K562 (cell line): ENCODE measurements at regions not wholly inside any gene's neighbourhood (a gene's known extent, or its start where the extent isn't known, plus 50 kb on each side); places are given as distances from the start of the nearest gene placed in this dataset.

Experiments
- HDAC6 ChIP-seq: IDR thresholded peaks from 2 replicates; pipeline ENCODE4 v1.6.1; 2012; ENCODE audit warnings: low read depth, mild to moderate bottlenecking, control low read depth, inconsistent platforms, low read length, moderate library complexity
- NFE2L1 ChIP-seq: fragments of 450-650 bp; IDR thresholded peaks from 2 replicates; pipeline ENCODE4 v1.6.1; 2016; ENCODE audit warnings: missing genetic modification characterization, low read depth, mild to moderate bottlenecking, missing compliant biosample characterization, moderate library complexity, borderline replicate concordance
- RBM17 ChIP-seq: fragments of 200-400 bp; formaldehyde crosslinking; IDR thresholded peaks from 2 replicates; pipeline ENCODE4 v1.6.1; 2017; ENCODE audit warnings: low read depth, mild to moderate bottlenecking, low read length, borderline replicate concordance
- SIN3A ChIP-seq, 2 experiments: fragments of 150-350 bp in 1 of 2; IDR thresholded peaks; 2 replicates each; pipeline ENCODE4 v1.6.1; 2011 to 2016; ENCODE audit warnings: borderline replicate concordance in 2 of 2, low read depth in 2 of 2, low read length in 2 of 2, mild to moderate bottlenecking in 2 of 2, moderate library complexity in 2 of 2; ENCODE audit not compliant: control insufficient read depth in 1 of 2
- ZBTB1 ChIP-seq: sonication (generic); formaldehyde crosslinking; IDR thresholded peaks from 2 replicates; pipeline ENCODE4 v1.8.1; 2023; ENCODE audit warnings: missing genetic modification reagents, low read depth, mild to moderate bottlenecking, borderline replicate concordance
- TF ChIP-seq, protein P1 (sequence below), 3 experiments: IDR thresholded peaks in 2 of 3; conservative IDR thresholded peaks in 1 of 3; 2 replicates each; pipeline ENCODE4 v1.5.1; 2011 to 2012; ENCODE audit warnings: low read length in 3 of 3, mild to moderate bottlenecking in 3 of 3, control low read depth in 2 of 3, improper control_type of control experiment in 1 of 3, inconsistent platforms in 1 of 3, low read depth in 1 of 3, mixed read lengths in 1 of 3, moderate library complexity in 1 of 3; ENCODE audit not compliant: insufficient read depth in 2 of 3

DNA sequence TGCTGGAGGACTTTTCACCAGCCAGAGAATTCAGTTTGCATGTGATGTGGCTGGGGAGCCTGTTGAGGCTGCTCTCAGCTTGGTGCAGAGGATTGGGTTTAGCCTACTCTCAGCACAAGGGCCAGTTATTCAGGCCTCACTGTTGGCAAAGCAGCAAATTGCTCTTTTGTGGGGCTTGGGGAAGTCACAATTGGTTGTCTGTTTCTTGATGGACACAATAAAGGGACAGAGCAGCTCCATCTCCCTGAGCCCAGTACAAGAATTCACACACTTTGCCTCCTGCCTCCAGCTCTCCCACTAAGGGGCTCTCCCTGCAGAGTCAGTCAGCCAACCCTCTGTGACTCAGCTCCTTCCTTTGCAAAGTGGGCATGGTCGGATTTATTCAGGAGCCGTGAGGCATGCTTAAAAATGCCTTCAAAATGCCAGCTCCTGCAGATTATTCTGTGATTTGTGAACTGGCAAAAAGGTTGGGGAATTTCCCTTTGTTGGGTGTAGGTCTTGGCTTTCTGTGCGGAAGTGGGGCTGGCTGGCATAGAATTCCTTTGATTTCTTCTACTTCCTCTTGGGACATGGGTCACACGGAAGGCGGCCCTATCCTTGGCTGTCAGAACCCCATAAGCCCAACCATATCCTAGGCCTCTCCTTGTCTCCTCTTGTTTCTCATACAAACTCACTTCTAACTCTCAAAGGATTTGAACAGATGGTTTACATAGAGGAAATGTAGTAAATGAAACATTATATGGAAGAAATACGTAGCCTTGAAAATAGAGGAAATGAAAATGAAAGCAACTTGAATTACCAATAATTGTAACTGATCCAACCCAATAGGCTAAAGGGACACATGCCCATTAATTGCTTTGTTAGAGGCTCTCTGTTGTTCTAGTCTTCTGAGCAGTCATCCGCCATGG is 118.7 kb upstream of the CD180 start:
- TF ChIP-seq, protein P1, sequence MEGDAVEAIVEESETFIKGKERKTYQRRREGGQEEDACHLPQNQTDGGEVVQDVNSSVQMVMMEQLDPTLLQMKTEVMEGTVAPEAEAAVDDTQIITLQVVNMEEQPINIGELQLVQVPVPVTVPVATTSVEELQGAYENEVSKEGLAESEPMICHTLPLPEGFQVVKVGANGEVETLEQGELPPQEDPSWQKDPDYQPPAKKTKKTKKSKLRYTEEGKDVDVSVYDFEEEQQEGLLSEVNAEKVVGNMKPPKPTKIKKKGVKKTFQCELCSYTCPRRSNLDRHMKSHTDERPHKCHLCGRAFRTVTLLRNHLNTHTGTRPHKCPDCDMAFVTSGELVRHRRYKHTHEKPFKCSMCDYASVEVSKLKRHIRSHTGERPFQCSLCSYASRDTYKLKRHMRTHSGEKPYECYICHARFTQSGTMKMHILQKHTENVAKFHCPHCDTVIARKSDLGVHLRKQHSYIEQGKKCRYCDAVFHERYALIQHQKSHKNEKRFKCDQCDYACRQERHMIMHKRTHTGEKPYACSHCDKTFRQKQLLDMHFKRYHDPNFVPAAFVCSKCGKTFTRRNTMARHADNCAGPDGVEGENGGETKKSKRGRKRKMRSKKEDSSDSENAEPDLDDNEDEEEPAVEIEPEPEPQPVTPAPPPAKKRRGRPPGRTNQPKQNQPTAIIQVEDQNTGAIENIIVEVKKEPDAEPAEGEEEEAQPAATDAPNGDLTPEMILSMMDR (IDR thresholded peaks at IDR 0.05 in 2 of 3, conservative IDR thresholded peaks at IDR 0.05 in 1 of 3; ENCODE audit: insufficient read depth in 2 of 3, low read depth in 1 of 3, low read length in 3 of 3), result no peak
- TF ChIP-seq NFE2L1 (no peak), RBM17 (no peak), SIN3A (IDR thresholded peaks at IDR 0.05; ENCODE audit: borderline replicate concordance in 2 of 2, control insufficient read depth in 1 of 2, low read depth in 2 of 2, low read length in 2 of 2) (no peak), HDAC6 (no peak), ZBTB1 (CRISPR knock-in tag) (no peak)
